Calu3 (cell line): ENCODE measurements at regions not wholly inside any gene's neighbourhood (a gene's known extent, or its start where the extent isn't known, plus 50 kb on each side); places are given as distances from the start of the nearest gene placed in this dataset.

Experiments used
- BruUV-seq: library from RNA; stranded (reverse); fragments of 400-500 nt; replicated peaks from 2 replicates; lab custom pipeline; 2021; lab: Mats Ljungman, UMichigan
- CTCF ChIA-PET: fragments of 300-600 bp; sonication (Branson Sonifier 250); formaldehyde crosslinking; loops from one replicate; lab custom pipeline; 2022; ENCODE audit warnings: antibody characterized with exemption; lab: Charles Lee
- DNase-seq: peaks from one replicate; pipeline ENCODE4 v3.0.0; 2022
- H3K27ac Mint-ChIP-seq: one replicate; pipeline ENCODE4 v1.8.0; 2022; ENCODE audit warnings: mixed read lengths; ENCODE audit not compliant: unreplicated experiment
- H3K27me3 Mint-ChIP-seq: one replicate; pipeline ENCODE4 v1.8.0; 2022; ENCODE audit warnings: mixed read lengths; ENCODE audit not compliant: unreplicated experiment
- H3K36me3 Mint-ChIP-seq: one replicate; pipeline ENCODE4 v1.8.0; 2022; ENCODE audit warnings: mild to moderate bottlenecking, moderate library complexity, mixed read lengths; ENCODE audit not compliant: insufficient read depth, unreplicated experiment
- H3K4me1 Mint-ChIP-seq: one replicate; pipeline ENCODE4 v1.8.0; 2022; ENCODE audit warnings: mild to moderate bottlenecking, low read depth, mixed read lengths; ENCODE audit not compliant: unreplicated experiment
- H3K4me3 Mint-ChIP-seq: one replicate; pipeline ENCODE4 v1.8.0; 2022; ENCODE audit warnings: mild to moderate bottlenecking, low read depth, moderate library complexity, mixed read lengths; ENCODE audit not compliant: unreplicated experiment
- H3K9me3 Mint-ChIP-seq: one replicate; pipeline ENCODE4 v1.8.0; 2022; ENCODE audit warnings: low read depth, mixed read lengths; ENCODE audit not compliant: unreplicated experiment
- intact Hi-C: fragments of 100-400 bp; cut with micrococcal nuclease; formaldehyde crosslinking; loops from one replicate; pipeline ENCODE4 v1.10.0; 2022; ENCODE audit not compliant: unreplicated experiment
- TF ChIP-seq, protein P1 (sequence below): fragments of 200-600 bp; IDR thresholded peaks from one replicate; pipeline ENCODE4 v1.8.0; 2022; ENCODE audit warnings: antibody characterized with exemption; ENCODE audit not compliant: unreplicated experiment

DNA sequence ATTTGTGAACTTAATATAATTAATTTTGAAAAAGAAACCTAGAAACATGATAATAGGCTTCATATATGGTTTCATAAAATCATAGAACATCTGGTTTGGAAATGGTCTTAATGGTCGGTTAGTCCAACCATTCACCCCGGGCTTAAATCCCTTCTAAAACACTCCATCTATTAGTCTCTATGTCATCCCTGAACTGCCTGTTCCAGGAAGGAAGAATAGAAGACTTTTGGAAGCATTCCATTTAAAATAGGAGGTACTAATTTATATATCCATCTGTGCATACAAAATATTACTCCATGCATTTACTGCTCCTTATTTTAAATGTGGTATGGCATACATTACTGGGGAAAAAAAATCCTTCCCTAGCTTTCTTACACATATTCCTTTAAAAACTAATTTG is 262.2 kb upstream of the DDX53 start:
- no TSS peak for BruUV-seq
- intact Hi-C loops: no loop called here
- DNase-seq: no peak
- TF ChIP-seq, protein P1, sequence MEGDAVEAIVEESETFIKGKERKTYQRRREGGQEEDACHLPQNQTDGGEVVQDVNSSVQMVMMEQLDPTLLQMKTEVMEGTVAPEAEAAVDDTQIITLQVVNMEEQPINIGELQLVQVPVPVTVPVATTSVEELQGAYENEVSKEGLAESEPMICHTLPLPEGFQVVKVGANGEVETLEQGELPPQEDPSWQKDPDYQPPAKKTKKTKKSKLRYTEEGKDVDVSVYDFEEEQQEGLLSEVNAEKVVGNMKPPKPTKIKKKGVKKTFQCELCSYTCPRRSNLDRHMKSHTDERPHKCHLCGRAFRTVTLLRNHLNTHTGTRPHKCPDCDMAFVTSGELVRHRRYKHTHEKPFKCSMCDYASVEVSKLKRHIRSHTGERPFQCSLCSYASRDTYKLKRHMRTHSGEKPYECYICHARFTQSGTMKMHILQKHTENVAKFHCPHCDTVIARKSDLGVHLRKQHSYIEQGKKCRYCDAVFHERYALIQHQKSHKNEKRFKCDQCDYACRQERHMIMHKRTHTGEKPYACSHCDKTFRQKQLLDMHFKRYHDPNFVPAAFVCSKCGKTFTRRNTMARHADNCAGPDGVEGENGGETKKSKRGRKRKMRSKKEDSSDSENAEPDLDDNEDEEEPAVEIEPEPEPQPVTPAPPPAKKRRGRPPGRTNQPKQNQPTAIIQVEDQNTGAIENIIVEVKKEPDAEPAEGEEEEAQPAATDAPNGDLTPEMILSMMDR: no peak
- no peaks in the 10 kb centered on the region for H3K4me1 Mint-ChIP-seq
- no peak overlapping the region for H3K27ac Mint-ChIP-seq
- H3K4me3 Mint-ChIP-seq: no peak overlapping the region
- CTCF ChIA-PET: no interaction called here
- H3K27me3 Mint-ChIP-seq: no peaks in the 10 kb centered on the region
- no peaks in the 10 kb centered on the region for H3K36me3 Mint-ChIP-seq
- peaks cover 10% of the 10 kb centered on the region for H3K9me3 Mint-ChIP-seq

DNA sequence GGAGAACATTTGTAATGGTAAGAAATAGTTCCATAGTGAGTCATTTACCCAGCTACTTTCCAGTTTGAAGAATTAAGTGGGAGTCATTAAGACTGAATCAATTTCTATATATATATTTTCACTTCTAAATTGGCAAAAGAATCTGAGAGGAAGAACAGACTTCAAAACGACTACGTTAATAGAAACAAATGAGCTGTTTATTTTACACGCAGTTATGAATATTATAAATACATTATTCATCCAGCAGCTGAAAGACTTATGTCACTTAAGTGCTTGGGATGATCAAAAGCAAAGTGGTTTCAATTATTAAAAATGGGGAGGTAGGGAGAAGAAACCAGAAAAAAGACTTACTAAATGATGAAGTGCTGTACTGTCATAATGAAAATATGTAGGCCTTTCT is 260.5 kb upstream of the DDX53 start:
- H3K4me1 Mint-ChIP-seq: no peaks in the 10 kb centered on the region
- CTCF ChIA-PET: no interaction called here
- TF ChIP-seq, protein P1: no peak
- H3K36me3 Mint-ChIP-seq: no peaks in the 10 kb centered on the region
- no peaks in the 10 kb centered on the region for H3K27me3 Mint-ChIP-seq
- BruUV-seq: no TSS peak
- no peak overlapping the region for H3K27ac Mint-ChIP-seq
- H3K9me3 Mint-ChIP-seq: peaks cover 2% of the 10 kb centered on the region
- intact Hi-C loops: no loop called here
- DNase-seq: no peak
- no peak overlapping the region for H3K4me3 Mint-ChIP-seq

DNA sequence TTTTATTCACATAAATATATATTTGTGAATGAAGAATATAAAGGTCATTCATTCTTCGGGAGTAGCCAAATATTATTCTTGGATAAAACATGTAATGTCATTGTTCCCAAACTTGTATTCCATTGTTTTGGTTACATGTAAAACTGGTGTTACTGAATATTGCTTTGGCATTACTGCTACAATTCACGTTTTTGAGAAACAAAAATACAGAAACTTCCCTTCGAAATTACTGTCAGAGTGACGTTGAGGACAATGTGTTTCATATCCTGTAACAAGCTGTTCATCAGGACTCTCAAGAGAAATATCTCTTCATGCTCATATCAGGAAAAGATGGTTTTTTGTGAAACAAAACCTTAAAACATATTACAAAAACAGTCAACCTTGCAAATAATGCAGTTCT is 258.9 kb upstream of the DDX53 start:
- TF ChIP-seq, protein P1: no peak
- H3K36me3 Mint-ChIP-seq: no peaks in the 10 kb centered on the region
- no peak overlapping the region for H3K4me3 Mint-ChIP-seq
- no peak overlapping the region for H3K27ac Mint-ChIP-seq
- CTCF ChIA-PET: no interaction called here
- no TSS peak for BruUV-seq
- H3K9me3 Mint-ChIP-seq: peaks cover 2% of the 10 kb centered on the region
- H3K4me1 Mint-ChIP-seq: no peaks in the 10 kb centered on the region
- intact Hi-C loops: loop anchor here (10.0 kb wide), 1 partner anchor 756 kb away; no protein-coding TSS in a partner anchor
- H3K27me3 Mint-ChIP-seq: no peaks in the 10 kb centered on the region
- DNase-seq: no peak

DNA sequence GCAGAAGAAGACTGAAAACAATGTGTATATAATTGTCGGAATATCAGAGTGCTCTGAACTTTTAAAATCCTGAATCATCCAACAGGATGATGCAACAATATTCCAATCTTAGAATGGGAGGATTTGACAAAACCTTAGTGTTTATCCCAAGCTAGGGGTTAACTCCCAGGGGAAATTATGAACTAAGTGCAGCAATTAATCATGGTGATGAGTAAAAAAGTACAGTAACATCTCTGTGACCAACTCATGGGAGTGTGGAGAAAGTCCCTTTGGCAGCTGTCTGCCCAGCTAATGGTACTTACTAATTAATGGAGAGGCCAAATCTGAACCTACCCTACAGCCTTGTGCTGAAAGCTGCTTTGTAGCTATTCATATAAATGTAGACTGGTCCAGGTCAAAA is 257.6 kb upstream of the DDX53 start:
- CTCF ChIA-PET: no interaction called here
- intact Hi-C loops: loop anchor here (10.0 kb wide), 1 partner anchor 757 kb away; no protein-coding TSS in a partner anchor
- no peak for DNase-seq
- TF ChIP-seq, protein P1: no peak
- no peak overlapping the region for H3K4me3 Mint-ChIP-seq
- H3K27ac Mint-ChIP-seq: no peak overlapping the region
- no peaks in the 10 kb centered on the region for H3K36me3 Mint-ChIP-seq
- H3K4me1 Mint-ChIP-seq: no peaks in the 10 kb centered on the region
- peaks cover 2% of the 10 kb centered on the region for H3K9me3 Mint-ChIP-seq
- no TSS peak for BruUV-seq
- H3K27me3 Mint-ChIP-seq: no peaks in the 10 kb centered on the region
